ENCODE measurements at regions not wholly inside any gene's neighbourhood (a gene's known extent, or its start where the extent isn't known, plus 50 kb on each side); places are given as distances from the start of the nearest gene placed in this dataset.

DNA sequence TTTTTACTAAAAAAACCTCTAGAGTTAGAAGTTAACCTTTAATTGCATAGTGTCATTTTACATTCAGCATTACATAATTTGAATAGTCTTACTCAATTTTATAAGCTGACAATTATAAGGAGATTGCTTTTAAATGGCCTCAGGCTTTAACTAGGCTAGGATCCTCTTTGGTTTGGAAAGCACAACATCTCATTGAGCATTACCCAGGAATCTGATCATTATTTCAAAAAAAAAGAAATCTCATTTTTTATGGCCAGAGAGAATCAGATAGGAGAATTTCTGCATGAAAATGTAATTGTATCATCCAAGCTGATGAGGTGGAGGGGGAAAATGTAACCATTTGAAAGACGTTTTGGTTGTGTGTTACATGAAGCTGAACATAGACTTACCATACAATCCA lies 324.9 kb upstream of the POT1 start:
- Histone ChIP-seq H3K4me3 (no peak overlapping the region), H3F3A (ENCODE audit: low read depth) (peaks cover 16% of the 10 kb centered on the region), H2AFZ (replicated peaks) (no peak overlapping the region), H3K4me1 (peaks cover 34% of the 10 kb centered on the region), H3K27ac (no peak overlapping the region), H3K4me2 (no peak overlapping the region), H3K9ac (no peak overlapping the region), H3K9me3 (ENCODE audit: low read depth) (no peaks in the 10 kb centered on the region), H3K79me2 (ENCODE audit: low read depth) (no peaks in the 10 kb centered on the region), H3K36me3 (no peaks in the 10 kb centered on the region), H4K20me1 (ENCODE audit: low read depth) (peaks cover 13% of the 10 kb centered on the region), H3K27me3 (no peaks in the 10 kb centered on the region)
- DNase-seq (ENCODE audit: low spot score), result no peak
- Mint-ChIP-seq H3K36me3 (no peaks in the 10 kb centered on the region), H3K27me3 (ENCODE audit: insufficient read depth, low read depth) (peaks cover 6% of the 10 kb centered on the region), H3K4me1 (peaks cover 28% of the 10 kb centered on the region), H3K27ac (no peak overlapping the region), H3K9me3 (no peaks in the 10 kb centered on the region), H3K4me3 (no peak overlapping the region)
- TF ChIP-seq, protein P1, sequence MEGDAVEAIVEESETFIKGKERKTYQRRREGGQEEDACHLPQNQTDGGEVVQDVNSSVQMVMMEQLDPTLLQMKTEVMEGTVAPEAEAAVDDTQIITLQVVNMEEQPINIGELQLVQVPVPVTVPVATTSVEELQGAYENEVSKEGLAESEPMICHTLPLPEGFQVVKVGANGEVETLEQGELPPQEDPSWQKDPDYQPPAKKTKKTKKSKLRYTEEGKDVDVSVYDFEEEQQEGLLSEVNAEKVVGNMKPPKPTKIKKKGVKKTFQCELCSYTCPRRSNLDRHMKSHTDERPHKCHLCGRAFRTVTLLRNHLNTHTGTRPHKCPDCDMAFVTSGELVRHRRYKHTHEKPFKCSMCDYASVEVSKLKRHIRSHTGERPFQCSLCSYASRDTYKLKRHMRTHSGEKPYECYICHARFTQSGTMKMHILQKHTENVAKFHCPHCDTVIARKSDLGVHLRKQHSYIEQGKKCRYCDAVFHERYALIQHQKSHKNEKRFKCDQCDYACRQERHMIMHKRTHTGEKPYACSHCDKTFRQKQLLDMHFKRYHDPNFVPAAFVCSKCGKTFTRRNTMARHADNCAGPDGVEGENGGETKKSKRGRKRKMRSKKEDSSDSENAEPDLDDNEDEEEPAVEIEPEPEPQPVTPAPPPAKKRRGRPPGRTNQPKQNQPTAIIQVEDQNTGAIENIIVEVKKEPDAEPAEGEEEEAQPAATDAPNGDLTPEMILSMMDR (IDR thresholded peaks at IDR 0.05), result no peak
- no peak for TF ChIP-seq EZH2phosphoT487 (IDR thresholded peaks at IDR 0.05)
- no peak for TF ChIP-seq EZH2 (IDR thresholded peaks at IDR 0.05)

DNA sequence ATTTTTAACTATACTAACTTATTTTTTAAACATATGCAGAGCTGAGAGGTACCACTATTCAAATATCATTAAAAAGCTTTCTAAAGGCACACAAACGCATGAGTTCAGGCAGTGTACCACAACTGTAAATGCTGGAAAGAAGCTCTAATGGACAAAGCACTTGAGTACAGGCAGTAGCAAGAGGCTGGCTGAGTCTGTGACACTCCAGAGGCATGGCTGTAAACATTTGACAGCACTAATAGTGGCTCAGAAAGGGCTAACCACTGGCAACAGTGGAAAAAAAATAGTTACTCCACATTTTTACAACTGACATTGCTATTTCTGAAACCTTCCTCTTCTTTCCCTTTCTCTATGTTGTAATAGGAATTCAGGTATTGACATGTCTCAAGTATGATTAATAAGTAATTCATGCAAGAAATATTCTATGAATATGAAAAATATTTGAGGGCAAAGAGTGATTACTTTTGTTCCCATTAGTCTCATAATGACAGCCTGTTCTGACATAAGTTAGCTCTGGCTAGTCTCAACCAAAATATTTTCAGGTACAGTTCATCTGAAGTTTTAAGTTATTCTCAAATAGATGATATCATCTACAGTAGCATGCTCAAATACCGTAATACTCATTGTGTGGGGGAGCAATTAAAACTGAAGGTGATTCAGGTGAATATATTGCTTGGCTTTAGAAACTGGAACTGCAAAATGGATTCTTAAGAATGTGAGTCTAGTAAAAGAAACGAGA lies 324.0 kb upstream of the POT1 start:
- Histone ChIP-seq H3K27ac (no peak overlapping the region), H3K27me3 (no peaks in the 10 kb centered on the region), H2AFZ (replicated peaks) (no peak overlapping the region), H3K4me3 (no peak overlapping the region), H4K20me1 (ENCODE audit: low read depth) (peaks cover 13% of the 10 kb centered on the region), H3K9me3 (ENCODE audit: low read depth) (no peaks in the 10 kb centered on the region), H3K4me1 (peaks cover 26% of the 10 kb centered on the region), H3K79me2 (ENCODE audit: low read depth) (no peaks in the 10 kb centered on the region), H3K9ac (no peak overlapping the region), H3K4me2 (no peak overlapping the region), H3K36me3 (no peaks in the 10 kb centered on the region), H3F3A (ENCODE audit: low read depth) (peaks cover 16% of the 10 kb centered on the region)
- no peak for TF ChIP-seq EZH2 (IDR thresholded peaks at IDR 0.05)
- TF ChIP-seq EZH2phosphoT487 (IDR thresholded peaks at IDR 0.05), result no peak
- H3K4me1 Mint-ChIP-seq, result peaks cover 23% of the 10 kb centered on the region
- no peak overlapping the region for H3K27ac Mint-ChIP-seq
- no peak for DNase-seq (ENCODE audit: low spot score)
- H3K9me3 Mint-ChIP-seq, result no peaks in the 10 kb centered on the region
- peaks cover 2% of the 10 kb centered on the region for H3K27me3 Mint-ChIP-seq (ENCODE audit: insufficient read depth, low read depth)
- no peak overlapping the region for H3K4me3 Mint-ChIP-seq
- H3K36me3 Mint-ChIP-seq, result no peaks in the 10 kb centered on the region

DNA sequence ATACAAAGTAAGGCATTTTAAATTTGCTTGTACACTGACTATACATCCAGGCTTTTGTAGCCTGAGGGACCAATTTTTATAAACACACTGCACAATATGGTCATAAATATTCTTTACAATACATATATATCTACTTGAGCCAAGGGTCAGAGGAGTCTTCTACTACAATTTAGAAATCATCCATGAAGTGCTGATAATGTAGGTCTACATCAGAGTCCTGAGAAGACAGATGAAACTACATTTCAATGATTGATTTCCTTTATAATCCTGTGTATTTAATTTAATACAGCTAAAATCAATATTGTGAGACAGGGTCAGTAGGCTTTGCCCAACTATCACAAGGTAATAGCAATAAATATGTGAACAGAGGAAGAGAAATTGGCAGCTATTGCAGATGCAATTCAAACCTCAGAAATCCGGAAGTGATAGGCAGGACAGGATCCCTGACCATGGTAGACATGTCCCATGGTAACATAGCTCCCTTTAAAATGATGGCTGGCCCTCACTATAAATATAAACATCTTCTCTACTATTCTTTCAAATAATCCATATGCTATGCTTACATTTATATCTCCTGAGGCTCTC lies 318.0 kb upstream of the POT1 start:
- Histone ChIP-seq H2AFZ (replicated peaks) (no peak overlapping the region), H3K4me3 (no peak overlapping the region), H3K9me3 (ENCODE audit: low read depth) (no peaks in the 10 kb centered on the region), H3K36me3 (no peaks in the 10 kb centered on the region), H3K27me3 (no peaks in the 10 kb centered on the region), H3K27ac (no peak overlapping the region), H3K4me2 (no peak overlapping the region), H3F3A (ENCODE audit: low read depth) (no peaks in the 10 kb centered on the region), H3K4me1 (no peaks in the 10 kb centered on the region), H3K79me2 (ENCODE audit: low read depth) (no peaks in the 10 kb centered on the region), H4K20me1 (ENCODE audit: low read depth) (no peaks in the 10 kb centered on the region), H3K9ac (no peak overlapping the region)
- Mint-ChIP-seq H3K4me3 (no peak overlapping the region), H3K9me3 (no peaks in the 10 kb centered on the region), H3K4me1 (no peaks in the 10 kb centered on the region), H3K36me3 (no peaks in the 10 kb centered on the region), H3K27me3 (ENCODE audit: insufficient read depth, low read depth) (peaks cover 2% of the 10 kb centered on the region), H3K27ac (no peak overlapping the region)
- no peak for DNase-seq (ENCODE audit: low spot score)
- no peak for TF ChIP-seq EZH2 (IDR thresholded peaks at IDR 0.05)
- TF ChIP-seq, protein P1 (IDR thresholded peaks at IDR 0.05), result no peak
- TF ChIP-seq EZH2phosphoT487 (IDR thresholded peaks at IDR 0.05), result no peak

DNA sequence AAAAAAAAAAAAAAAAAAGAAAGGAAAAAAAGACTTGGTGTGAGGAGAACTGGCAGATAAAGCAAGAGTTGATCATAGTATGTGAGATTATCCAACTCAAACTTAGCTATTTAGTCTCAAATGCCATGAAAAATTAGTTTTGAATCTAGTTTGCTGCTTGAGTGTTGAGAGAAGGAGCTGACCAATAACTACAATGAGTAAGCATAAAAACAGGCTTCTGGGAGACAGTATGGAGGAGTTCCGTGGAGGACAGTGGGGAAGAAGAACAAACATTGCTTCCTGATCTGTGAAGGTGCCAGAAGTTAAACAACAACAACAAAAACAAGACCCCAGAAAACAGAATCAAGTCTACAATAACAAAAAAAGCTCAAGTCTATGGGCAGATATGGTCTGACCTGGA lies 317.1 kb upstream of the POT1 start:
- H3K4me1 ChIP-seq, result no peaks in the 10 kb centered on the region
- Mint-ChIP-seq H3K27ac (no peak overlapping the region), H3K27me3 (ENCODE audit: insufficient read depth, low read depth) (no peaks in the 10 kb centered on the region), H3K9me3 (no peaks in the 10 kb centered on the region), H3K36me3 (no peaks in the 10 kb centered on the region), H3K4me1 (no peaks in the 10 kb centered on the region), H3K4me3 (no peak overlapping the region)
- no peaks in the 10 kb centered on the region for H3K9me3 ChIP-seq (ENCODE audit: low read depth)
- H4K20me1 ChIP-seq (ENCODE audit: low read depth), result no peaks in the 10 kb centered on the region
- no peak overlapping the region for H2AFZ ChIP-seq (replicated peaks)
- no peak overlapping the region for H3K27ac ChIP-seq
- H3F3A ChIP-seq (ENCODE audit: low read depth), result no peaks in the 10 kb centered on the region
- H3K4me3 ChIP-seq, result no peak overlapping the region
- H3K9ac ChIP-seq, result no peak overlapping the region
- no peaks in the 10 kb centered on the region for H3K36me3 ChIP-seq
- H3K79me2 ChIP-seq (ENCODE audit: low read depth), result no peaks in the 10 kb centered on the region
- no peak for DNase-seq (ENCODE audit: low spot score)
- no peaks in the 10 kb centered on the region for H3K27me3 ChIP-seq
- no peak overlapping the region for H3K4me2 ChIP-seq
- TF ChIP-seq EZH2 (IDR thresholded peaks at IDR 0.05) (no peak), EZH2phosphoT487 (IDR thresholded peaks at IDR 0.05) (no peak)
- TF ChIP-seq, protein P1 (IDR thresholded peaks at IDR 0.05), result no peak
